ENCODE measurements at regions not wholly inside any gene's neighbourhood (a gene's known extent, or its start where the extent isn't known, plus 50 kb on each side); places are given as distances from the start of the nearest gene placed in this dataset.
"Not testable (repeated sequence)": the region's sequence is repeated elsewhere in the genome, so short reads cannot be mapped to it uniquely, and the experiment has no call there.

DNA sequence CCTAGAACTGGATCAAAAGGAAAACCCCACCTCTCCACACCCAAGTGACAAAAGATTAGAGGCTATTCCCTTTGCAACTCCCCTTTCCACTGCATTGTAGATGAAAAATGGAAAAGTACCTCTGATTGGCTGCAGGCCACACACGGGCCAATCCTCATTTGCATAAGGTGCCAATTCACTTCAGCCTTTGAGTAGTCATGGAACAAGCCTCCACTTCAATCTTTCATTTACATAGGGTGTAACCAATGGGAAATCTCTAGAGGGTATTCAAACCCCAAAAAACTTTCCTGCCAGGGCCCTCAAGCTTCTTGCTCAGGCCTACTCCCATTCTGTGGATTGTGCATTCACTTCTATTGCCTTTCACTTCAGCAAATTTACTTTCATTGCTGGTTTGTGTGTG lies 122.3 kb upstream of the KCND3 start:
- Histone ChIP-seq H3K4me3 (no peak overlapping the region), H3K9me3 (no peaks in the 10 kb centered on the region), H3K27me3 (no peaks in the 10 kb centered on the region), H3K36me3 (no peaks in the 10 kb centered on the region), H3K27ac (no peak overlapping the region), H3K9ac (ENCODE audit: low read depth in 2 of 2, low read length in 2 of 2) (no peak overlapping the region), H3K4me1 (no peaks in the 10 kb centered on the region)
- intact Hi-C loops (cut with DNase I): no loop called here
- no peak for DNase-seq
- TF ChIP-seq, protein P1, sequence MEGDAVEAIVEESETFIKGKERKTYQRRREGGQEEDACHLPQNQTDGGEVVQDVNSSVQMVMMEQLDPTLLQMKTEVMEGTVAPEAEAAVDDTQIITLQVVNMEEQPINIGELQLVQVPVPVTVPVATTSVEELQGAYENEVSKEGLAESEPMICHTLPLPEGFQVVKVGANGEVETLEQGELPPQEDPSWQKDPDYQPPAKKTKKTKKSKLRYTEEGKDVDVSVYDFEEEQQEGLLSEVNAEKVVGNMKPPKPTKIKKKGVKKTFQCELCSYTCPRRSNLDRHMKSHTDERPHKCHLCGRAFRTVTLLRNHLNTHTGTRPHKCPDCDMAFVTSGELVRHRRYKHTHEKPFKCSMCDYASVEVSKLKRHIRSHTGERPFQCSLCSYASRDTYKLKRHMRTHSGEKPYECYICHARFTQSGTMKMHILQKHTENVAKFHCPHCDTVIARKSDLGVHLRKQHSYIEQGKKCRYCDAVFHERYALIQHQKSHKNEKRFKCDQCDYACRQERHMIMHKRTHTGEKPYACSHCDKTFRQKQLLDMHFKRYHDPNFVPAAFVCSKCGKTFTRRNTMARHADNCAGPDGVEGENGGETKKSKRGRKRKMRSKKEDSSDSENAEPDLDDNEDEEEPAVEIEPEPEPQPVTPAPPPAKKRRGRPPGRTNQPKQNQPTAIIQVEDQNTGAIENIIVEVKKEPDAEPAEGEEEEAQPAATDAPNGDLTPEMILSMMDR (IDR thresholded peaks at IDR 0.05): no peak

DNA sequence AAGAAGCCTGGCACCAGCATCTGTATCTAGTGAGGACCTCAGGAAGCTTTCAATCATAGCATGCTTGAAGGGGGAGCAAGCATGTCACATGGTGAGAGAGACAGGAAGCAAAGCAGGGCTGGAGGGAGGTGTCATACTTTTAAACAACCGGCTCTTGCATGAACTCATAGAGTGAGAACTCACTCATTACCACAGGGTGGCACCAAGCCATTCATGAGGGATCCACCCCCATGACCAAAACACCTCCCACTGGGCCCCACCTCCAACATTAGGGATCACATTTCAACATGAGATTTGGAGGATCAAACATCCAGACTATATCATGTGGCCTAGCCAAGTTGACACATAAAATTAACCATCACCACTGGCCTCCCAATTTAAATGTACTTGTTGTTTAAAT lies 125.1 kb upstream of the KCND3 start:
- no peak for DNase-seq
- no peak overlapping the region for H3K4me3 ChIP-seq
- no peak overlapping the region for H3K9ac ChIP-seq (ENCODE audit: low read depth in 2 of 2, low read length in 2 of 2)
- intact Hi-C loops (cut with DNase I): no loop called here
- H3K27ac ChIP-seq: no peak overlapping the region
- no peaks in the 10 kb centered on the region for H3K36me3 ChIP-seq
- no peaks in the 10 kb centered on the region for H3K4me1 ChIP-seq
- H3K27me3 ChIP-seq: no peaks in the 10 kb centered on the region
- TF ChIP-seq, protein P1 (IDR thresholded peaks at IDR 0.05): no peak
- no peaks in the 10 kb centered on the region for H3K9me3 ChIP-seq

DNA sequence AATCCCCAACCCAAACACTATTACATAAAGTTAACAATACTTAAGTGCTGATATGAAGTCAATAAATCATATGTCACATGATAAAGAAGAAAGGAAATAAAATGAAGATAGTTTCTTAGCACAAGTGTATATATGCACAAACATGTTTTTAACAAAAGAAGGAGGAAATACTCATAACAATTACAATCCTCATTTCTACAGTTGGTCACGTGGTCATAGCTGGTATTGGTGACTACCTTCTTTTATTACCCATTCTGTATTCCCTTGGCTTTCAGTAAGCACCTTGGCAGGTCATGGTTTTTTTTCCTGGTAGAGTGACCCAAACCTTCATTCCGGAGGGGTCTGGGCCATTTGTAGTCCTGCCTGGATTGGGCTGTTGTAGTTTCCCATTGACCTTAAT lies 137.1 kb upstream of the KCND3 start:
- Histone ChIP-seq H3K27me3 (no peaks in the 10 kb centered on the region), H3K36me3 (no peaks in the 10 kb centered on the region), H3K9ac (ENCODE audit: low read depth in 2 of 2, low read length in 2 of 2) (no peak overlapping the region), H3K9me3 (no peaks in the 10 kb centered on the region), H3K4me3 (no peak overlapping the region), H3K4me1 (no peaks in the 10 kb centered on the region), H3K27ac (no peak overlapping the region)
- intact Hi-C loops (cut with DNase I): no loop called here
- no peak for DNase-seq
- TF ChIP-seq, protein P1 (IDR thresholded peaks at IDR 0.05): no peak

DNA sequence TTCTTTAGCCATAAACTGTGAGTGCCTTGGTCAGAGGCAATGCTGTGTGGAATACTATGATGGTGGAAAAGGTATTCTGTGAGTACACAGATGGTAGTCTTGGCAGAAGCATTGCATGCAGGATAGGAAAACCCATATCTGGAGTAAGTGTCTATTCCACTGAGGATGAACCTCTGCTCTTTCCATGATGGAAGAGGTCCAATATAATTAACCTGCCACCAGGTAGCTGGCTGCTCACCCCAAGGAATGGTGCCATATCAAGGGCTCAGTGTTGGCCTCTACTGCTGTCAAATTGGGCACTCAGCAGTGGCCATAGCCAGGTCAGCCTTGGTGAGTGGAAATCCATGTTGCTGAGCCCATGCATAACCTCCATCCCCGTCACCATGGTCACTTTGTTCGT lies 138.1 kb upstream of the KCND3 start:
- H3K27me3 ChIP-seq; H3K9me3 ChIP-seq; DNase-seq; intact Hi-C loops (cut with DNase I); H3K36me3 ChIP-seq; H3K9ac ChIP-seq (ENCODE audit: low read depth in 2 of 2, low read length in 2 of 2); H3K4me3 ChIP-seq; H3K27ac ChIP-seq; H3K4me1 ChIP-seq: not testable (repeated sequence)

DNA sequence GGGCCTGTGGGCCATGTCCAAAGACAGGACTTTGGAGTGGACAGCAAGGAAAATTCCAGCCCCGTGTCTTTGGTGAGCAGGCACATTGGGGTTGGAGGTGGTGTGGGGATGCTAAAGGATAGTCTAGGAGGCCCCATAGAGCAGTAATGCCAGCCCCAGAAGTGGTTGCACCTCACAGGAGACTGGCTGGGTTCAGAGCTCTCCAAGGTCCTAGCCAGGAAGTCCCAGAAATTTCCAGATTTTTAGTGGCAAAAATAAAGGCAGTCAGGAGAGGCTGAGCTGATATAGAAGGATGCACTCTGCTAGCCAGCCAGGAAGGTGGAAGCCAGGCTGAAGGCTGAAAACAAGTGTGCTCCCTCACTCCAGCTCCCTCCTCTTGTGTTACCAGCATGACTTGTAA lies 144.0 kb upstream of the KCND3 start:
- Histone ChIP-seq H3K4me1 (no peaks in the 10 kb centered on the region), H3K4me3 (no peak overlapping the region), H3K27me3 (no peaks in the 10 kb centered on the region), H3K9me3 (no peaks in the 10 kb centered on the region), H3K36me3 (no peaks in the 10 kb centered on the region), H3K27ac (no peak overlapping the region), H3K9ac (ENCODE audit: low read depth in 2 of 2, low read length in 2 of 2) (no peak overlapping the region)
- TF ChIP-seq, protein P1 (IDR thresholded peaks at IDR 0.05): no peak
- DNase-seq: no peak
- intact Hi-C loops (cut with DNase I): no loop called here

DNA sequence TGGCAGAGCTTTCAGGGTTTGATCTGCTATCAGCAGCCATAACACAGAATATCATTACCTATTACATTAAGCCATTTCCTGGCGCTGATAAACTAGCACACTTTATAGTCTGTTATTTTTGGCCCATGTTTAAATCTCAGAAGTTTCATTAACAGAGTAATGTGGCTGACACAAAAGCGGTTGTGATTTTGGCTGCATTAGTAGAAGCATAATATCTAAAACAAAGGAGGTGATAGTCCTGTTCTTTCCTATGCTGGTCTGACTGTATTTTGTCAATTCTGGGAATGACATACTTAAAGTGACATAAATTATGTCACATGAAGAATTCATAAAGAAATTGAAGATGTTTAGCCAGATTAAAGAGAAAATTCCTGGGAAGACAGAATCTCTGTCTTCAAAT lies 151.3 kb upstream of the KCND3 start:
- H3K9ac ChIP-seq (ENCODE audit: low read depth in 2 of 2, low read length in 2 of 2): no peak overlapping the region
- DNase-seq: no peak
- intact Hi-C loops (cut with DNase I): no loop called here

More for the DNA sequence above, 151.3 kb upstream of the KCND3 start:
- TF ChIP-seq, protein P1 (IDR thresholded peaks at IDR 0.05): no peak
- Histone ChIP-seq H3K27ac (no peak overlapping the region), H3K4me1 (no peaks in the 10 kb centered on the region), H3K27me3 (no peaks in the 10 kb centered on the region), H3K36me3 (no peaks in the 10 kb centered on the region), H3K9me3 (no peaks in the 10 kb centered on the region), H3K4me3 (no peak overlapping the region)
